A549 (cell line): ENCODE measurements at regions not wholly inside any gene's neighbourhood (a gene's known extent, or its start where the extent isn't known, plus 50 kb on each side); places are given as distances from the start of the nearest gene placed in this dataset.

Experiments used
- ATAC-seq, 2 experiments: fragments of 200-7000 bp in 1 of 2; fragments of >200 bp in 1 of 2; cut with Nextera tagmentation in 1 of 2; cut with Tn5 transposase in 1 of 2; 3 replicates each; pipeline versions ENCODE4 v1.8.0 to v1.9.1; 2018 to 2020; ENCODE audit warnings: mild to moderate bottlenecking in 1 of 2, moderate library complexity in 1 of 2
- CTCF ChIA-PET: fragments of 300-600 bp; sonication (Branson Sonifier 250); formaldehyde crosslinking; extraction: SDS; loops from one replicate; lab custom pipeline; 2021; ENCODE audit warnings: antibody characterized with exemption, inconsistent platforms; lab: Yijun Ruan, JAX
- POLR2A ChIA-PET: fragments of 350-600 bp; formaldehyde crosslinking; extraction: SDS; loops from one replicate; lab custom pipeline; 2021; ENCODE audit warnings: antibody characterized with exemption, inconsistent platforms; lab: Yijun Ruan, JAX
- DNase-seq, 2 experiments: peaks; one replicate each; pipeline versions ENCODE4 v3.0.0 to v3.0.0-alpha.2; 2011 to 2016; ENCODE audit warnings: low read depth in 1 of 2, low spot score in 1 of 2
- FAIRE-seq: peaks from 2 replicates; lab custom pipeline; 2011; peaks lifted over from hg19 to GRCh38; lab: Jason Lieb, UNC
- H3K27ac ChIP-seq, 2 experiments: fragments of >200 bp; sonication (Bioruptor Twin); formaldehyde crosslinking; 3 replicates each; pipeline ENCODE4 v1.5.1; 2016 to 2017
- H3K4me1 ChIP-seq: fragments of >200 bp; sonication (Bioruptor Twin); formaldehyde crosslinking; 3 replicates; pipeline ENCODE4 v1.6.1; 2016
- H3K4me2 ChIP-seq: fragments of >200 bp; sonication (Bioruptor Twin); formaldehyde crosslinking; 3 replicates; pipeline ENCODE4 v1.6.1; 2016
- H3K4me3 ChIP-seq: fragments of >200 bp; sonication (Bioruptor Twin); formaldehyde crosslinking; 3 replicates; pipeline ENCODE4 v1.5.1; 2016
- H3K9me3 ChIP-seq: fragments of >200 bp; sonication (Bioruptor Twin); formaldehyde crosslinking; 3 replicates; pipeline ENCODE4 v1.6.1; 2016
- CHD4 ChIP-seq: fragments of 200-600 bp; sonication (generic); IDR thresholded peaks from 2 replicates; pipeline ENCODE4 v1.6.1; 2016; ENCODE audit warnings: antibody characterized with exemption, mild to moderate bottlenecking, borderline replicate concordance
- EHF ChIP-seq: fragments of 250-450 bp; sonication (Bioruptor Pico); IDR thresholded peaks from 2 replicates; pipeline ENCODE4 v1.5.0; 2020; ENCODE audit warnings: mild to moderate bottlenecking
- GATA3 ChIP-seq: IDR thresholded peaks from 2 replicates; pipeline ENCODE4 v1.6.1; 2012; ENCODE audit warnings: borderline replicate concordance
- HDAC2 ChIP-seq: fragments of 200-600 bp; sonication (generic); IDR thresholded peaks from 2 replicates; pipeline ENCODE4 v1.6.1; 2016
- HOXA7 ChIP-seq: fragments of 250-450 bp; sonication (Bioruptor Pico); IDR thresholded peaks from 2 replicates; pipeline ENCODE4 v1.5.0; 2020; ENCODE audit warnings: mild to moderate bottlenecking, moderate library complexity
- HOXB5 ChIP-seq: fragments of 250-450 bp; sonication (Bioruptor Pico); IDR thresholded peaks from 2 replicates; pipeline ENCODE4 v1.5.0; 2020; ENCODE audit warnings: mild to moderate bottlenecking, moderate library complexity
- JUN ChIP-seq, 2 experiments: fragments of >200 bp; sonication (Bioruptor Twin); formaldehyde crosslinking; IDR thresholded peaks; 2 replicates in 1 of 2; 3 replicates in 1 of 2; pipeline ENCODE4 v1.6.1; 2016 to 2017
- KDM1A ChIP-seq: fragments of 200-600 bp; sonication (generic); IDR thresholded peaks from 2 replicates; pipeline ENCODE4 v1.6.1; 2016; ENCODE audit warnings: low read depth, mild to moderate bottlenecking
- KDM5A ChIP-seq: fragments of 200-600 bp; sonication (generic); IDR thresholded peaks from 2 replicates; pipeline ENCODE4 v1.6.1; 2016; ENCODE audit warnings: antibody characterized with exemption, mild to moderate bottlenecking
- MAFK ChIP-seq: fragments of 450-650 bp; IDR thresholded peaks from 2 replicates; pipeline ENCODE4 v1.6.1; 2014; ENCODE audit not compliant: partially characterized antibody
- NFE2L2 ChIP-seq: fragments of 150-350 bp; conservative IDR thresholded peaks from 2 replicates; pipeline ENCODE4 v1.6.1; 2014; ENCODE audit warnings: low read length
- NR3C1 ChIP-seq: fragments of >200 bp; sonication (Bioruptor Twin); formaldehyde crosslinking; IDR thresholded peaks from 3 replicates; pipeline ENCODE4 v1.6.1; 2017
- PBX3 ChIP-seq: IDR thresholded peaks from 2 replicates; pipeline ENCODE4 v1.6.1; 2012
- PHF8 ChIP-seq: fragments of 200-600 bp; sonication (generic); IDR thresholded peaks from 2 replicates; pipeline ENCODE4 v1.6.1; 2016; ENCODE audit warnings: low read depth, mild to moderate bottlenecking, antibody characterized with exemption, moderate library complexity, borderline replicate concordance
- RCOR1 ChIP-seq: fragments of 150-350 bp; IDR thresholded peaks from 2 replicates; pipeline ENCODE4 v1.6.1; 2014; ENCODE audit warnings: antibody characterized with exemption, low read length, low read depth
- SREBF2 ChIP-seq: fragments of 450-650 bp; IDR thresholded peaks from 2 replicates; pipeline ENCODE4 v1.6.1; 2014; ENCODE audit warnings: mild to moderate bottlenecking, moderate library complexity
- TFCP2L1 ChIP-seq: fragments of 250-450 bp; sonication (Bioruptor Pico); IDR thresholded peaks from 2 replicates; pipeline ENCODE4 v1.5.0; 2021; ENCODE audit warnings: mild to moderate bottlenecking
- ZFP36 ChIP-seq: fragments of 450-650 bp; IDR thresholded peaks from 2 replicates; pipeline ENCODE4 v1.6.1; 2014; ENCODE audit warnings: borderline replicate concordance; ENCODE audit not compliant: partially characterized antibody
- ZNF302 ChIP-seq: fragments of 250-450 bp; sonication (Bioruptor Pico); IDR thresholded peaks from 2 replicates; pipeline ENCODE4 v1.9.0; 2021; ENCODE audit warnings: inconsistent platforms, mild to moderate bottlenecking, moderate library complexity
- WGBS: methylation state at CpG from one replicate; pipeline ENCODE4 v1.1.6; 2017; ENCODE audit errors: missing lambda C conversion rate; 5-methylcytosine and 5-hydroxymethylcytosine counted together
- TF ChIP-seq, protein P1 (sequence below): fragments of >200 bp; sonication (Bioruptor Twin); formaldehyde crosslinking; IDR thresholded peaks from 2 replicates; pipeline ENCODE4 v1.6.1; 2016
- TF ChIP-seq, protein P2 (sequence below): fragments of 250-450 bp; sonication (Bioruptor Pico); IDR thresholded peaks from 2 replicates; pipeline ENCODE4 v1.5.0; 2021; ENCODE audit warnings: mild to moderate bottlenecking, moderate library complexity, borderline replicate concordance
- TF ChIP-seq, protein P3 (sequence below): IDR thresholded peaks from 2 replicates; pipeline ENCODE4 v1.6.1; 2012
- TF ChIP-seq, protein P4 (sequence below): fragments of >200 bp; sonication (Bioruptor Twin); formaldehyde crosslinking; IDR thresholded peaks from 3 replicates; pipeline ENCODE4 v1.6.1; 2016

- peaks cover 5% of the 10 kb centered on the region; the same call in 1 of the 3 replicates for H3K9me3 ChIP-seq
- ChIA-PET POLR2A (no interaction called here), CTCF (interaction anchor here (0.6 to 1.3 kb wide), 6 partner anchors 10 to 1778 kb away, joined by 3 to 7 read pairs (median 4); no protein-coding TSS in a partner anchor)
- FAIRE-seq (no peak), ATAC-seq (no peak), DNase-seq (no peak)
- H3K4me2 ChIP-seq: no peak overlapping the region
- H3K4me1 ChIP-seq: no peaks in the 10 kb centered on the region
- H3K4me3 ChIP-seq: no peak overlapping the region
- TF ChIP-seq KDM1A (no peak), HOXA7 (CRISPR knock-in tag) (no peak), ZFP36 (no peak), EHF (CRISPR knock-in tag) (no peak), KDM5A (no peak), HOXB5 (CRISPR knock-in tag) (no peak), PBX3 (no peak), PHF8 (no peak), NFE2L2 (no peak), SREBF2 (no peak)
- TF ChIP-seq, protein P1, sequence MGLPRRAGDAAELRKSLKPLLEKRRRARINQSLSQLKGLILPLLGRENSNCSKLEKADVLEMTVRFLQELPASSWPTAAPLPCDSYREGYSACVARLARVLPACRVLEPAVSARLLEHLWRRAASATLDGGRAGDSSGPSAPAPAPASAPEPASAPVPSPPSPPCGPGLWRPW: no peak
- TF ChIP-seq, protein P2, sequence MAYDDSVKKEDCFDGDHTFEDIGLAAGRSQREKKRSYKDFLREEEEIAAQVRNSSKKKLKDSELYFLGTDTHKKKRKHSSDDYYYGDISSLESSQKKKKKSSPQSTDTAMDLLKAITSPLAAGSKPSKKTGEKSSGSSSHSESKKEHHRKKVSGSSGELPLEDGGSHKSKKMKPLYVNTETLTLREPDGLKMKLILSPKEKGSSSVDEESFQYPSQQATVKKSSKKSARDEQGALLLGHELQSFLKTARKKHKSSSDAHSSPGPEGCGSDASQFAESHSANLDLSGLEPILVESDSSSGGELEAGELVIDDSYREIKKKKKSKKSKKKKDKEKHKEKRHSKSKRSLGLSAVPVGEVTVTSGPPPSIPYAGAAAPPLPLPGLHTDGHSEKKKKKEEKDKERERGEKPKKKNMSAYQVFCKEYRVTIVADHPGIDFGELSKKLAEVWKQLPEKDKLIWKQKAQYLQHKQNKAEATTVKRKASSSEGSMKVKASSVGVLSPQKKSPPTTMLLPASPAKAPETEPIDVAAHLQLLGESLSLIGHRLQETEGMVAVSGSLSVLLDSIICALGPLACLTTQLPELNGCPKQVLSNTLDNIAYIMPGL: no peak
- no peak overlapping the region for H3K27ac ChIP-seq
- WGBS: 49% methylated on average over 3 of the region's 3 CpGs
Measured at GRCh38 chr11:109929308-109929707, 163.9 kb upstream of the ZC3H12C start.

- Histone ChIP-seq H3K4me2 (no peak overlapping the region), H3K9me3 (no peaks in the 10 kb centered on the region), H3K4me1 (no peaks in the 10 kb centered on the region), H3K4me3 (no peak overlapping the region), H3K27ac (no peak overlapping the region)
- ChIA-PET POLR2A (no interaction called here), CTCF (no interaction called here)
- DNase-seq (no peak), FAIRE-seq (no peak), ATAC-seq (no peak)
- WGBS: 68% methylated on average over 4 of the region's 4 CpGs
- TF ChIP-seq NR3C1: no peak
- TF ChIP-seq, protein P3, sequence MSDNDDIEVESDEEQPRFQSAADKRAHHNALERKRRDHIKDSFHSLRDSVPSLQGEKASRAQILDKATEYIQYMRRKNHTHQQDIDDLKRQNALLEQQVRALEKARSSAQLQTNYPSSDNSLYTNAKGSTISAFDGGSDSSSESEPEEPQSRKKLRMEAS: no peak
- TF ChIP-seq ZNF302 (CRISPR knock-in tag): no peak
Measured at GRCh38 chr11:109933126-109933525, 160.1 kb upstream of the ZC3H12C start.

- ATAC-seq (no peak), FAIRE-seq (no peak), DNase-seq (no peak)
- Histone ChIP-seq H3K4me3 (no peak overlapping the region), H3K4me2 (no peak overlapping the region), H3K4me1 (no peaks in the 10 kb centered on the region), H3K27ac (no peak overlapping the region), H3K9me3 (no peaks in the 10 kb centered on the region)
- CTCF ChIA-PET: no interaction called here
- 51% methylated on average over 2 of the region's 2 CpGs for WGBS
- POLR2A ChIA-PET: no interaction called here
- no peak for TF ChIP-seq MAFK
- TF ChIP-seq HDAC2: no peak
- no peak for TF ChIP-seq SREBF2
- no peak for TF ChIP-seq JUN (IDR thresholded peaks at IDR 0.05)
- TF ChIP-seq EHF (CRISPR knock-in tag): no peak
Measured at GRCh38 chr11:109934151-109934550, 159.0 kb upstream of the ZC3H12C start.

GRCh38 chr11:109936661-109937180 lies 156.5 kb upstream of the ZC3H12C start:
- TF ChIP-seq TFCP2L1 (CRISPR knock-in tag) (no peak), NR3C1 (no peak), HDAC2 (no peak), CHD4 (no peak), GATA3 (no peak), ZFP36 (no peak), RCOR1 (no peak)
- TF ChIP-seq, protein P4, sequence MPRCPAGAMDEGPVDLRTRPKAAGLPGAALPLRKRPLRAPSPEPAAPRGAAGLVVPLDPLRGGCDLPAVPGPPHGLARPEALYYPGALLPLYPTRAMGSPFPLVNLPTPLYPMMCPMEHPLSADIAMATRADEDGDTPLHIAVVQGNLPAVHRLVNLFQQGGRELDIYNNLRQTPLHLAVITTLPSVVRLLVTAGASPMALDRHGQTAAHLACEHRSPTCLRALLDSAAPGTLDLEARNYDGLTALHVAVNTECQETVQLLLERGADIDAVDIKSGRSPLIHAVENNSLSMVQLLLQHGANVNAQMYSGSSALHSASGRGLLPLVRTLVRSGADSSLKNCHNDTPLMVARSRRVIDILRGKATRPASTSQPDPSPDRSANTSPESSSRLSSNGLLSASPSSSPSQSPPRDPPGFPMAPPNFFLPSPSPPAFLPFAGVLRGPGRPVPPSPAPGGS: no peak
- peaks cover 19% of the 10 kb centered on the region; the same call in 2 of the 3 replicates for H3K4me1 ChIP-seq
- ChIA-PET POLR2A (no interaction called here), CTCF (interaction anchor here (1.3 kb wide), 1 partner anchor 1239 kb away, joined by 5 read pairs; no protein-coding TSS in a partner anchor)
- DNase-seq (no peak), ATAC-seq (no peak), FAIRE-seq (no peak)
- 77% methylated on average over 2 of the region's 2 CpGs for WGBS
- H3K9me3 ChIP-seq: no peaks in the 10 kb centered on the region
- H3K27ac ChIP-seq: no peak overlapping the region
- H3K4me2 ChIP-seq: no peak overlapping the region
- H3K4me3 ChIP-seq: no peak overlapping the region
